ENCODE measurements at regions not wholly inside any gene's neighbourhood (a gene's known extent, or its start where the extent isn't known, plus 50 kb on each side); places are given as distances from the start of the nearest gene placed in this dataset.

GRCh38 chr20:50342638-50343102, 152.0 kb downstream of the CEBPB start:
- DNase-seq = no peak
- H3K9me3 ChIP-seq (ENCODE audit: severe bottlenecking) = no peaks in the 10 kb centered on the region
- no peak overlapping the region for H3K4me3 ChIP-seq (ENCODE audit: low read depth, low read length)
- H3K36me3 ChIP-seq = no peaks in the 10 kb centered on the region
- TF ChIP-seq CTCF (IDR thresholded peaks at IDR 0.05; ENCODE audit: low read depth, low read length) = no peak
- no peaks in the 10 kb centered on the region for H3K27me3 ChIP-seq (ENCODE audit: insufficient read depth, low read depth, severe bottlenecking)
- no peak overlapping the region for H3K27ac ChIP-seq

- TF ChIP-seq CTCF (IDR thresholded peaks at IDR 0.05; ENCODE audit: low read depth, low read length) = no peak
- no peaks in the 10 kb centered on the region for H3K27me3 ChIP-seq (ENCODE audit: insufficient read depth, low read depth, severe bottlenecking)
- H3K4me3 ChIP-seq (ENCODE audit: low read depth, low read length) = no peak overlapping the region
Measured at GRCh38 chr20:50343125-50343489, 152.5 kb downstream of the CEBPB start.

GRCh38 chr20:50343490-50344179, 153.0 kb downstream of the CEBPB start:
- H3K27ac ChIP-seq = no peak overlapping the region
- no peak for TF ChIP-seq CTCF (IDR thresholded peaks at IDR 0.05; ENCODE audit: low read depth, low read length)

More at GRCh38 chr20:50343125-50343489, 152.5 kb downstream of the CEBPB start:
- Histone ChIP-seq H3K27ac (no peak overlapping the region), H3K36me3 (no peaks in the 10 kb centered on the region), H3K9me3 (ENCODE audit: severe bottlenecking) (no peaks in the 10 kb centered on the region)
- DNase-seq = no peak

GRCh38 chr20:50344232-50345071, 153.8 kb downstream of the CEBPB start:
- no peak for DNase-seq
- Histone ChIP-seq H3K4me3 (ENCODE audit: low read depth, low read length) (no peak overlapping the region), H3K9me3 (ENCODE audit: severe bottlenecking) (no peaks in the 10 kb centered on the region), H3K36me3 (no peaks in the 10 kb centered on the region), H3K27ac (no peak overlapping the region), H3K27me3 (ENCODE audit: insufficient read depth, low read depth, severe bottlenecking) (no peaks in the 10 kb centered on the region)
- TF ChIP-seq CTCF (IDR thresholded peaks at IDR 0.05; ENCODE audit: low read depth, low read length) = peak; percentile 59

More at GRCh38 chr20:50343490-50344179, 153.0 kb downstream of the CEBPB start:
- H3K27me3 ChIP-seq (ENCODE audit: insufficient read depth, low read depth, severe bottlenecking) = no peaks in the 10 kb centered on the region
- no peak overlapping the region for H3K4me3 ChIP-seq (ENCODE audit: low read depth, low read length)
- H3K36me3 ChIP-seq = no peaks in the 10 kb centered on the region
- no peak for DNase-seq
- no peaks in the 10 kb centered on the region for H3K9me3 ChIP-seq (ENCODE audit: severe bottlenecking)

GRCh38 chr20:50345712-50346373, 155.2 kb downstream of the CEBPB start:
- Histone ChIP-seq H3K27ac (no peak overlapping the region), H3K27me3 (ENCODE audit: insufficient read depth, low read depth, severe bottlenecking) (no peaks in the 10 kb centered on the region), H3K9me3 (ENCODE audit: severe bottlenecking) (no peaks in the 10 kb centered on the region), H3K4me3 (ENCODE audit: low read depth, low read length) (no peak overlapping the region), H3K36me3 (no peaks in the 10 kb centered on the region)
- no peak for DNase-seq
- no peak for TF ChIP-seq CTCF (IDR thresholded peaks at IDR 0.05; ENCODE audit: low read depth, low read length)
